SK-N-SH (cell line): ENCODE measurements at regions not wholly inside any gene's neighbourhood (a gene's known extent, or its start where the extent isn't known, plus 50 kb on each side); places are given as distances from the start of the nearest gene placed in this dataset.

Experiments
- CTCF ChIP-seq: fragments of 200-600 bp; sonication (generic); IDR thresholded peaks from 2 replicates; pipeline ENCODE4 v1.6.1; 2017; ENCODE audit warnings: antibody characterized with exemption, mild to moderate bottlenecking, moderate library complexity
- ELF1 ChIP-seq: IDR thresholded peaks from 2 replicates; pipeline ENCODE4 v1.4.0; 2012
- EZH2phosphoT487 ChIP-seq: fragments of 200-600 bp; sonication (generic); IDR thresholded peaks from 2 replicates; pipeline ENCODE4 v1.6.1; 2017; ENCODE audit warnings: low read depth, mixed run types, mild to moderate bottlenecking, antibody characterized with exemption, moderate library complexity, borderline replicate concordance
- FOXJ3 ChIP-seq: sonication (generic); formaldehyde crosslinking; IDR thresholded peaks from 2 replicates; pipeline ENCODE4 v1.5.1; 2020; ENCODE audit warnings: mild to moderate bottlenecking, missing genetic modification reagents
- IRF3 ChIP-seq: fragments of 150-350 bp; IDR thresholded peaks from 2 replicates; pipeline ENCODE4 v1.6.1; 2016; ENCODE audit warnings: mild to moderate bottlenecking, low read depth, low read length
- MXI1 ChIP-seq: IDR thresholded peaks from 2 replicates; pipeline ENCODE4 v1.6.1; 2012; ENCODE audit warnings: mild to moderate bottlenecking, low read depth, low read length, improper control_type of control experiment
- NRF1 ChIP-seq: IDR thresholded peaks from 2 replicates; pipeline ENCODE4 v1.6.1; 2012; ENCODE audit warnings: low read depth, mild to moderate bottlenecking, low read length
- POLR2AphosphoS5 ChIP-seq: IDR thresholded peaks from 2 replicates; pipeline ENCODE4 v1.6.1; 2012; ENCODE audit warnings: low read depth, low read length
- RAD21 ChIP-seq: IDR thresholded peaks from 2 replicates; pipeline ENCODE4 v1.6.1; 2012; ENCODE audit warnings: mild to moderate bottlenecking, low read length
- SIN3A ChIP-seq: IDR thresholded peaks from 2 replicates; pipeline ENCODE4 v1.6.1; 2012; ENCODE audit warnings: low read depth, mild to moderate bottlenecking, low read length, moderate library complexity, borderline replicate concordance
- SMC3 ChIP-seq: IDR thresholded peaks from 2 replicates; pipeline ENCODE4 v1.6.1; 2012; ENCODE audit warnings: low read depth, low read length, improper control_type of control experiment
- TEAD4 ChIP-seq: IDR thresholded peaks from 2 replicates; pipeline ENCODE4 v1.4.0; 2012; ENCODE audit warnings: mild to moderate bottlenecking, borderline replicate concordance; ENCODE audit not compliant: insufficient read depth
- USF1 ChIP-seq: IDR thresholded peaks from 2 replicates; pipeline ENCODE4 v1.4.0; 2012; ENCODE audit warnings: low read depth, borderline replicate concordance
- YY1 ChIP-seq: IDR thresholded peaks from 2 replicates; pipeline ENCODE4 v1.4.0; 2012; ENCODE audit warnings: low read depth, mild to moderate bottlenecking

DNA sequence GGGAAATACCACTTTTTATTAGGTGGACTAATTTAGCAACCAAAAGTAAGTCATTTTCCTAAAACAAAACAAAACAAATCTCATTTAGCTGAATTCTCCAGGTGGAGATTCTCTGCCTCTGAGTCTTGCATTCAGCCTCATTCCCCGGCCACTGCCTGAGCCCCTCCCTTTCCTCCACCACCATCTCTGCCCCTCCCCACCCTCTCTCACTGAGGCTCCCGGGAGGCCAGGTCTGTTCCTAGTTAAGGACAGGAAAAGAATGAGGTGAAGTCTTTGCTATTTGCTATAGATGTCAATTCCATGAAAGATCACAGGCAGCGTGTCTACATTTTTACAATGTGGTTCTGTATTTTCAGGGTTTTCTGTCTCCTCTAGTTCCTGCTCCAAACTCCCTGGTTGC, 83.0 kb upstream of the SOX11 start:
- TF ChIP-seq YY1 (no peak), SIN3A (no peak), USF1 (no peak), IRF3 (no peak), FOXJ3 (CRISPR knock-in tag) (no peak), ELF1 (no peak), SMC3 (no peak), CTCF (no peak), EZH2phosphoT487 (no peak), TEAD4 (no peak), NRF1 (no peak), POLR2AphosphoS5 (no peak), RAD21 (no peak), MXI1 (no peak)
